Thoracic aorta (tissue), 2 donors: ENCODE measurements at regions not wholly inside any gene's neighbourhood (a gene's known extent, or its start where the extent isn't known, plus 50 kb on each side); places are given as distances from the start of the nearest gene placed in this dataset.
"Not testable (repeated sequence)": the region's sequence is repeated elsewhere in the genome, so short reads cannot be mapped to it uniquely, and the experiment has no call there.

ENCODE experiments used
- ATAC-seq: fragments of 150-250 bp; one replicate; pipeline ENCODE4 v1.8.0; 2017; ENCODE audit warnings: low read depth; ENCODE audit not compliant: insufficient number of reproducible peaks, low FRiP score
- DNase-seq: peaks from one replicate; pipeline ENCODE4 v3.0.0-alpha.2; 2020; ENCODE audit warnings: low spot score
- H3K27ac ChIP-seq, 2 donors: fragments of 200-600 bp; sonication (generic); 1 replicate in 1 of 2; 2 replicates in 1 of 2; pipeline ENCODE4 v1.5.1; 2016; ENCODE audit warnings: mild to moderate bottlenecking in 2 of 2, moderate library complexity in 2 of 2
- H3K27me3 ChIP-seq: fragments of 200-600 bp; sonication (generic); replicated peaks from 2 replicates; pipeline ENCODE4 v1.6.0; 2016; ENCODE audit warnings: mild to moderate bottlenecking; ENCODE audit not compliant: insufficient read depth
- H3K36me3 ChIP-seq: fragments of 200-600 bp; sonication (generic); one replicate; pipeline ENCODE4 v1.5.1; 2016
- H3K4me1 ChIP-seq, 2 donors: fragments of 200-600 bp; sonication (generic); 1 replicate in 1 of 2; 2 replicates in 1 of 2; pipeline versions ENCODE4 v1.5.1 to v1.6.0; 2016; ENCODE audit warnings: low read depth in 2 of 2, mild to moderate bottlenecking in 1 of 2; ENCODE audit not compliant: control insufficient read depth in 1 of 2
- H3K4me3 ChIP-seq: fragments of 200-600 bp; sonication (generic); 2 replicates; pipeline ENCODE4 v1.5.1; 2016; ENCODE audit warnings: mild to moderate bottlenecking
- H3K9me3 ChIP-seq: fragments of 200-600 bp; sonication (generic); 2 replicates; pipeline ENCODE4 v1.5.1; 2016
- CTCF ChIP-seq: fragments of 200-600 bp; sonication (generic); IDR thresholded peaks from one replicate; pipeline ENCODE4 v1.5.1; 2019; ENCODE audit warnings: antibody characterized with exemption

- Histone ChIP-seq H3K4me3 (no peak overlapping the region), H3K9me3 (no peaks in the 10 kb centered on the region), H3K36me3 (no peaks in the 10 kb centered on the region), H3K4me1 (peaks cover 9 to 15% of the 10 kb centered on the region in 2 donors), H3K27ac (peak overlapping the region in 1 of 2 donors; percentile 34), H3K27me3 (no peaks in the 10 kb centered on the region)
- ATAC-seq (no peak), DNase-seq (no peak)
- no peak for TF ChIP-seq CTCF
Observed at GRCh38 chr13:33353210-33353609, 67.7 kb upstream of the STARD13 start.

- TF ChIP-seq CTCF: no peak
Observed at GRCh38 chr13:33353646-33354045, 68.1 kb upstream of the STARD13 start.

GRCh38 chr13:33355201-33355895, 69.8 kb upstream of the STARD13 start:
- no peak overlapping the region for H3K27ac ChIP-seq
- no peak for TF ChIP-seq CTCF
- ATAC-seq: no peak
- peaks cover 0 to 3% of the 10 kb centered on the region in 2 donors for H3K4me1 ChIP-seq
- no peaks in the 10 kb centered on the region for H3K36me3 ChIP-seq
- H3K9me3 ChIP-seq: no peaks in the 10 kb centered on the region
- no peak overlapping the region for H3K4me3 ChIP-seq
- DNase-seq: no peak
- H3K27me3 ChIP-seq: no peaks in the 10 kb centered on the region

More at GRCh38 chr13:33353646-33354045, 68.1 kb upstream of the STARD13 start:
- Histone ChIP-seq H3K9me3 (no peaks in the 10 kb centered on the region), H3K4me1 (peaks cover 7 to 11% of the 10 kb centered on the region in 2 donors), H3K27me3 (no peaks in the 10 kb centered on the region), H3K27ac (no peak overlapping the region), H3K36me3 (no peaks in the 10 kb centered on the region), H3K4me3 (no peak overlapping the region)
- DNase-seq (no peak), ATAC-seq (no peak)

GRCh38 chr13:33358076-33358475, 72.5 kb upstream of the STARD13 start:
- H3K9me3 ChIP-seq, H3K27ac ChIP-seq, DNase-seq, H3K36me3 ChIP-seq, H3K27me3 ChIP-seq, ATAC-seq, H3K4me3 ChIP-seq, H3K4me1 ChIP-seq: not testable (repeated sequence)

- DNase-seq (no peak), ATAC-seq (no peak)
- no peaks in the 10 kb centered on the region for H3K9me3 ChIP-seq
- no peak for TF ChIP-seq CTCF
- H3K4me3 ChIP-seq: no peak overlapping the region
- no peaks in the 10 kb centered on the region for H3K4me1 ChIP-seq
- no peaks in the 10 kb centered on the region for H3K36me3 ChIP-seq
- no peak overlapping the region for H3K27ac ChIP-seq
- H3K27me3 ChIP-seq: no peaks in the 10 kb centered on the region
Observed at GRCh38 chr13:33362986-33363727, 77.6 kb upstream of the STARD13 start.
